ENCODE measurements at regions not wholly inside any gene's neighbourhood (a gene's known extent, or its start where the extent isn't known, plus 50 kb on each side); places are given as distances from the start of the nearest gene placed in this dataset.

- no peak for TF ChIP-seq CTCF (IDR thresholded peaks at IDR 0.05; ENCODE audit: insufficient read depth, low read length, poor library complexity, severe bottlenecking)
- no peak for DNase-seq (ENCODE audit: extremely low read depth, insufficient read length)
- Histone ChIP-seq H3K4me3 (replicated peaks; ENCODE audit: low read depth, low read length) (no peak overlapping the region), H3K27me3 (replicated peaks; ENCODE audit: control insufficient read depth, insufficient read depth, low read length) (no peaks in the 10 kb centered on the region), H3K36me3 (ENCODE audit: control insufficient read depth, insufficient read depth, low read length) (no peaks in the 10 kb centered on the region)
These were observed 543.5 kb downstream of the ETNK1 start for GRCh38 chr12:23168459-23168858.

GRCh38 chr12:23169012-23169695 lies 544.2 kb downstream of the ETNK1 start:
- H3K4me3 ChIP-seq (replicated peaks; ENCODE audit: low read depth, low read length), result no peak overlapping the region
- TF ChIP-seq CTCF (IDR thresholded peaks at IDR 0.05; ENCODE audit: insufficient read depth, low read length, poor library complexity, severe bottlenecking), result no peak
- no peaks in the 10 kb centered on the region for H3K27me3 ChIP-seq (replicated peaks; ENCODE audit: control insufficient read depth, insufficient read depth, low read length)
- no peaks in the 10 kb centered on the region for H3K36me3 ChIP-seq (ENCODE audit: control insufficient read depth, insufficient read depth, low read length)
- DNase-seq (ENCODE audit: extremely low read depth, insufficient read length), result no peak

DNA sequence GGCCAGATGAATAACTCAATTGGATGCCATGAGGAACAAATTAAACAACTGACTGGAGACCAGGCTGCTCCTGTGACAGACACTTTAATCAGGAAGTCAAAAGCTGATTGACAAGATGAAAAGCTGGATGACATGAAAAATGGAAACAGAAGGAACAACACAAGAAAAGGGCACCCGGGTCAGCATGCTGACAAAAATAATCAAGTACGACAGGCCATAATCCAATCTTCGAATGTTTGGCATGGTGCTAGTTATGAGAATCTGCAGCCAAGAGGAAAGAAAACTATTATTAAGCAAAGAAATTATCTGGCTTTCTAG lies 544.7 kb downstream of the ETNK1 start:
- H3K27me3 ChIP-seq (replicated peaks; ENCODE audit: control insufficient read depth, insufficient read depth, low read length), result no peaks in the 10 kb centered on the region
- no peak for DNase-seq (ENCODE audit: extremely low read depth, insufficient read length)
- no peaks in the 10 kb centered on the region for H3K36me3 ChIP-seq (ENCODE audit: control insufficient read depth, insufficient read depth, low read length)
- TF ChIP-seq CTCF (IDR thresholded peaks at IDR 0.05; ENCODE audit: insufficient read depth, low read length, poor library complexity, severe bottlenecking), result no peak
- no peak overlapping the region for H3K4me3 ChIP-seq (replicated peaks; ENCODE audit: low read depth, low read length)

GRCh38 chr12:23174917-23175316 lies 549.9 kb downstream of the ETNK1 start:
- Histone ChIP-seq H3K27me3 (replicated peaks; ENCODE audit: control insufficient read depth, insufficient read depth, low read length) (no peaks in the 10 kb centered on the region), H3K4me3 (replicated peaks; ENCODE audit: low read depth, low read length) (no peak overlapping the region), H3K36me3 (ENCODE audit: control insufficient read depth, insufficient read depth, low read length) (no peaks in the 10 kb centered on the region)
- no peak for DNase-seq (ENCODE audit: extremely low read depth, insufficient read length)
- no peak for TF ChIP-seq CTCF (IDR thresholded peaks at IDR 0.05; ENCODE audit: insufficient read depth, low read length, poor library complexity, severe bottlenecking)

DNA sequence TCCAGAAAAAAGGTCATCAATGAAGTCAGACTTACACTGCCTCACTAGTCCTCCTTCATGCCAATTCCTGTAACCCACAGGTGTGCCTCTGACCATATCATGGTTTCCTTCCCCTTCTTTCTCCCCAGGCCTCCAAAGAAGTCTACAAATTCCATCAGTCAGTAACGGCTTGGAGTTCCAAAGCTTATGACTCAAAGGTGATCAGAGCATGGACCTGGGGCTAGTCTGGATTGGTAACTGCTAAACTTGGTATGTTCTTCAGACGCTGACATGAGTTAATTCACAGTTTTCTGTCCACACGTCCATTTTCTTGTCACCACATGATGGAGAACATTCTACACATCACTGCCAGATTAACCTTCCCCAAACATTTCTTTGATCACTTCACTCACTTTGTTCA lies 560.4 kb downstream of the ETNK1 start:
- no peak overlapping the region for H3K4me3 ChIP-seq (replicated peaks; ENCODE audit: low read depth, low read length)
- H3K36me3 ChIP-seq (ENCODE audit: control insufficient read depth, insufficient read depth, low read length), result no peaks in the 10 kb centered on the region
- no peaks in the 10 kb centered on the region; the same call in 1 of the 2 replicates for H3K27me3 ChIP-seq (replicated peaks; ENCODE audit: control insufficient read depth, insufficient read depth, low read length)
- TF ChIP-seq CTCF (IDR thresholded peaks at IDR 0.05; ENCODE audit: insufficient read depth, low read length, poor library complexity, severe bottlenecking), result no peak
- no peak for DNase-seq (ENCODE audit: extremely low read depth, insufficient read length)

DNA sequence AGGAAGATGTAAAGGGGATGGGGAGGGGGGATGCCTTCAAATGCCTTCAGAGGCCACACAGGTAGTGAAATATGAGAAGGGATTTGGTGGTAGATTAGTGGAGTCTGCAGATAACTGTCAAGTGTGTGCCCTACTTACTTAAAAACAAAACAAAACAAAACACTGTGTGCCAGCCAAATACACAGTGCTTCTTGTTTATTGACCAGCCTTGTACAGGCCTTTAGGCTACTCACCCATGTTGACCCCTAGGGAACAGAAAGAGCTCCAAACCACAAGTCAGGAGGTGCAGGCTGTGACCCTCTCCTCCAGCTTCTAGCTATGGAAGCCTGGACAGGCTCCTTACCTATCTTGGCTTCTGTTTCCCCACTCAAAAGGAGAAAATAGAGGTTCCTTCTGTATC lies 562.0 kb downstream of the ETNK1 start:
- no peak for DNase-seq (ENCODE audit: extremely low read depth, insufficient read length)
- no peak overlapping the region for H3K4me3 ChIP-seq (replicated peaks; ENCODE audit: low read depth, low read length)
- no peaks in the 10 kb centered on the region for H3K36me3 ChIP-seq (ENCODE audit: control insufficient read depth, insufficient read depth, low read length)
- no peak for TF ChIP-seq CTCF (IDR thresholded peaks at IDR 0.05; ENCODE audit: insufficient read depth, low read length, poor library complexity, severe bottlenecking)
- no peaks in the 10 kb centered on the region; the same call in 1 of the 2 replicates for H3K27me3 ChIP-seq (replicated peaks; ENCODE audit: control insufficient read depth, insufficient read depth, low read length)
